ENCODE measurements at regions not wholly inside any gene's neighbourhood (a gene's known extent, or its start where the extent isn't known, plus 50 kb on each side); places are given as distances from the start of the nearest gene placed in this dataset.

DNA sequence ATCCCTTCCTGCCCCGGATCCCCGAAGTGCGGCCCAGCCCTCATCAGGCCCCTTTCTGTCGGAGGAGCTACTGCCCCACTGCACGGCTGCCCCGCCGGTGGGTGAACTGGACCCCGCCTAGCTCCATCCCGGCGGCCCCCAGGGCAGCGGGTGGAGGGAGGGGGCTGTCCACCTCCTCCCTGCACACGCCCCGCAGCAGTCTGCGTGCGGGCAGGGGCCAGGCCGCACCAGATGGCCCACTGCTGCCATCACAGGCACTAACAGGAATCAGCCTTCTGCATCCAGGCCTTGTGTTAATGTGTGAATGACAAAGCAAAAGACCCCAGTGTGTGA lies 54.9 kb upstream of the UNC93A start:
- no peak for TF ChIP-seq POLR2A (IDR thresholded peaks at IDR 0.05)
- TF ChIP-seq, protein P1, sequence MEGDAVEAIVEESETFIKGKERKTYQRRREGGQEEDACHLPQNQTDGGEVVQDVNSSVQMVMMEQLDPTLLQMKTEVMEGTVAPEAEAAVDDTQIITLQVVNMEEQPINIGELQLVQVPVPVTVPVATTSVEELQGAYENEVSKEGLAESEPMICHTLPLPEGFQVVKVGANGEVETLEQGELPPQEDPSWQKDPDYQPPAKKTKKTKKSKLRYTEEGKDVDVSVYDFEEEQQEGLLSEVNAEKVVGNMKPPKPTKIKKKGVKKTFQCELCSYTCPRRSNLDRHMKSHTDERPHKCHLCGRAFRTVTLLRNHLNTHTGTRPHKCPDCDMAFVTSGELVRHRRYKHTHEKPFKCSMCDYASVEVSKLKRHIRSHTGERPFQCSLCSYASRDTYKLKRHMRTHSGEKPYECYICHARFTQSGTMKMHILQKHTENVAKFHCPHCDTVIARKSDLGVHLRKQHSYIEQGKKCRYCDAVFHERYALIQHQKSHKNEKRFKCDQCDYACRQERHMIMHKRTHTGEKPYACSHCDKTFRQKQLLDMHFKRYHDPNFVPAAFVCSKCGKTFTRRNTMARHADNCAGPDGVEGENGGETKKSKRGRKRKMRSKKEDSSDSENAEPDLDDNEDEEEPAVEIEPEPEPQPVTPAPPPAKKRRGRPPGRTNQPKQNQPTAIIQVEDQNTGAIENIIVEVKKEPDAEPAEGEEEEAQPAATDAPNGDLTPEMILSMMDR (IDR thresholded peaks at IDR 0.05) = no peak

Measured in thyroid gland (tissue), 4 donors.